SK-N-SH (cell line): ENCODE measurements at regions not wholly inside any gene's neighbourhood (a gene's known extent, or its start where the extent isn't known, plus 50 kb on each side); places are given as distances from the start of the nearest gene placed in this dataset.

ENCODE experiments used
- CHD2 ChIP-seq: fragments of 150-350 bp; IDR thresholded peaks from 2 replicates; pipeline ENCODE4 v1.6.1; 2018; ENCODE audit warnings: low read length; ENCODE audit not compliant: partially characterized antibody
- EP300 ChIP-seq, 2 experiments: IDR thresholded peaks; 2 replicates each; pipeline versions ENCODE4 v1.4.0 to v1.6.1; 2012; ENCODE audit warnings: borderline replicate concordance in 1 of 2, low read depth in 1 of 2, low read length in 1 of 2
- NFIC ChIP-seq: IDR thresholded peaks from 2 replicates; pipeline ENCODE4 v1.4.0; 2012; ENCODE audit warnings: borderline replicate concordance
- POLR2AphosphoS5 ChIP-seq: IDR thresholded peaks from 2 replicates; pipeline ENCODE4 v1.6.1; 2012; ENCODE audit warnings: low read depth, low read length
- SMC3 ChIP-seq: IDR thresholded peaks from 2 replicates; pipeline ENCODE4 v1.6.1; 2012; ENCODE audit warnings: low read depth, low read length, improper control_type of control experiment
- TAF1 ChIP-seq: IDR thresholded peaks from 2 replicates; pipeline ENCODE4 v1.6.1; 2012; ENCODE audit warnings: low read depth, mild to moderate bottlenecking, low read length, moderate library complexity, borderline replicate concordance
- TCF12 ChIP-seq: IDR thresholded peaks from 2 replicates; pipeline ENCODE4 v1.4.0; 2012
- TF ChIP-seq, protein P1 (sequence below): IDR thresholded peaks from 2 replicates; pipeline ENCODE4 v1.6.1; 2012; ENCODE audit warnings: mild to moderate bottlenecking, low read depth, low read length, moderate library complexity
- TF ChIP-seq, protein P2 (sequence below): fragments of 200-600 bp; sonication (generic); IDR thresholded peaks from 2 replicates; pipeline ENCODE4 v1.6.1; 2017; ENCODE audit warnings: antibody characterized with exemption, mild to moderate bottlenecking, moderate library complexity
- TF ChIP-seq, protein P3 (sequence below): fragments of 150-350 bp; IDR thresholded peaks from 2 replicates; pipeline ENCODE4 v1.6.1; 2016; ENCODE audit warnings: mild to moderate bottlenecking, low read depth, low read length
- TF ChIP-seq, protein P4 (sequence below): fragments of 150-350 bp; IDR thresholded peaks from 2 replicates; pipeline ENCODE4 v1.6.1; 2017; ENCODE audit warnings: antibody characterized with exemption, low read length, low read depth, borderline replicate concordance
- TF ChIP-seq, protein P5 (sequence below): IDR thresholded peaks from 2 replicates; pipeline ENCODE4 v1.4.0; 2012; ENCODE audit warnings: low read depth, borderline replicate concordance

DNA sequence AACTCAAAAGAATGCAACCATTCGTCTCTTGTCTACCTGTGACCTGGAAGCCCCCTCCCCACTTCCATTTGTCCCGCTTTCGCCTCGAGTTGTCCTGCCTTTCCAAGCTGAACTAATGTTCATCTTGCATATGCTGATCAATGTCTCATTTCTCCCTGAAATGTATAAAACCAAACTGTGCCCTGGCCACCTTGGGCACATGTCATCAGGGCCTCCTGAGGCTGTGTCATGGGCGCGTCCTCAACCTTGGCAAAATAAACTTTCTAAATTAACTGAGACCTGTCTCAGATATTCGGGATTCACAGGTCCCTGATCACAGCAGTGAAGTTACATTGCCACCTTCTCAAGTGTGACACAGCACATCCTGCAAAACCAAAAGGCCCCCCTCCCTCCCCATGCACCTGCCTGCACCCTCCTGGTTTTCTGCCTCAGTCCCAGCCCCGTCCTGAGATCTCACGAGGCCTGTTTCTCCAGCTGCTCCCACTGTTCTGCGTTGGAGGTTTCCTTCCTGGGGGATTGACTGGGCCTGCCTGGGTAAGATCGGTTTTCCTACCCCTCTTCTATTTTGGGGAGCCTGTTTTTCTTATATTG is 1328.7 kb downstream of the TBC1D22A start:
- TF ChIP-seq, protein P1, sequence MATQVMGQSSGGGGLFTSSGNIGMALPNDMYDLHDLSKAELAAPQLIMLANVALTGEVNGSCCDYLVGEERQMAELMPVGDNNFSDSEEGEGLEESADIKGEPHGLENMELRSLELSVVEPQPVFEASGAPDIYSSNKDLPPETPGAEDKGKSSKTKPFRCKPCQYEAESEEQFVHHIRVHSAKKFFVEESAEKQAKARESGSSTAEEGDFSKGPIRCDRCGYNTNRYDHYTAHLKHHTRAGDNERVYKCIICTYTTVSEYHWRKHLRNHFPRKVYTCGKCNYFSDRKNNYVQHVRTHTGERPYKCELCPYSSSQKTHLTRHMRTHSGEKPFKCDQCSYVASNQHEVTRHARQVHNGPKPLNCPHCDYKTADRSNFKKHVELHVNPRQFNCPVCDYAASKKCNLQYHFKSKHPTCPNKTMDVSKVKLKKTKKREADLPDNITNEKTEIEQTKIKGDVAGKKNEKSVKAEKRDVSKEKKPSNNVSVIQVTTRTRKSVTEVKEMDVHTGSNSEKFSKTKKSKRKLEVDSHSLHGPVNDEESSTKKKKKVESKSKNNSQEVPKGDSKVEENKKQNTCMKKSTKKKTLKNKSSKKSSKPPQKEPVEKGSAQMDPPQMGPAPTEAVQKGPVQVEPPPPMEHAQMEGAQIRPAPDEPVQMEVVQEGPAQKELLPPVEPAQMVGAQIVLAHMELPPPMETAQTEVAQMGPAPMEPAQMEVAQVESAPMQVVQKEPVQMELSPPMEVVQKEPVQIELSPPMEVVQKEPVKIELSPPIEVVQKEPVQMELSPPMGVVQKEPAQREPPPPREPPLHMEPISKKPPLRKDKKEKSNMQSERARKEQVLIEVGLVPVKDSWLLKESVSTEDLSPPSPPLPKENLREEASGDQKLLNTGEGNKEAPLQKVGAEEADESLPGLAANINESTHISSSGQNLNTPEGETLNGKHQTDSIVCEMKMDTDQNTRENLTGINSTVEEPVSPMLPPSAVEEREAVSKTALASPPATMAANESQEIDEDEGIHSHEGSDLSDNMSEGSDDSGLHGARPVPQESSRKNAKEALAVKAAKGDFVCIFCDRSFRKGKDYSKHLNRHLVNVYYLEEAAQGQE, result no peak
- TF ChIP-seq CHD2 (no peak), TAF1 (no peak), SMC3 (no peak), NFIC (no peak), POLR2AphosphoS5 (no peak), TCF12 (no peak), EP300 (IDR thresholded peaks at IDR 0.05; ENCODE audit: borderline replicate concordance in 1 of 2, low read depth in 1 of 2, low read length in 1 of 2) (no peak)
- TF ChIP-seq, protein P2, sequence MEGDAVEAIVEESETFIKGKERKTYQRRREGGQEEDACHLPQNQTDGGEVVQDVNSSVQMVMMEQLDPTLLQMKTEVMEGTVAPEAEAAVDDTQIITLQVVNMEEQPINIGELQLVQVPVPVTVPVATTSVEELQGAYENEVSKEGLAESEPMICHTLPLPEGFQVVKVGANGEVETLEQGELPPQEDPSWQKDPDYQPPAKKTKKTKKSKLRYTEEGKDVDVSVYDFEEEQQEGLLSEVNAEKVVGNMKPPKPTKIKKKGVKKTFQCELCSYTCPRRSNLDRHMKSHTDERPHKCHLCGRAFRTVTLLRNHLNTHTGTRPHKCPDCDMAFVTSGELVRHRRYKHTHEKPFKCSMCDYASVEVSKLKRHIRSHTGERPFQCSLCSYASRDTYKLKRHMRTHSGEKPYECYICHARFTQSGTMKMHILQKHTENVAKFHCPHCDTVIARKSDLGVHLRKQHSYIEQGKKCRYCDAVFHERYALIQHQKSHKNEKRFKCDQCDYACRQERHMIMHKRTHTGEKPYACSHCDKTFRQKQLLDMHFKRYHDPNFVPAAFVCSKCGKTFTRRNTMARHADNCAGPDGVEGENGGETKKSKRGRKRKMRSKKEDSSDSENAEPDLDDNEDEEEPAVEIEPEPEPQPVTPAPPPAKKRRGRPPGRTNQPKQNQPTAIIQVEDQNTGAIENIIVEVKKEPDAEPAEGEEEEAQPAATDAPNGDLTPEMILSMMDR, result no peak
- TF ChIP-seq, protein P3, sequence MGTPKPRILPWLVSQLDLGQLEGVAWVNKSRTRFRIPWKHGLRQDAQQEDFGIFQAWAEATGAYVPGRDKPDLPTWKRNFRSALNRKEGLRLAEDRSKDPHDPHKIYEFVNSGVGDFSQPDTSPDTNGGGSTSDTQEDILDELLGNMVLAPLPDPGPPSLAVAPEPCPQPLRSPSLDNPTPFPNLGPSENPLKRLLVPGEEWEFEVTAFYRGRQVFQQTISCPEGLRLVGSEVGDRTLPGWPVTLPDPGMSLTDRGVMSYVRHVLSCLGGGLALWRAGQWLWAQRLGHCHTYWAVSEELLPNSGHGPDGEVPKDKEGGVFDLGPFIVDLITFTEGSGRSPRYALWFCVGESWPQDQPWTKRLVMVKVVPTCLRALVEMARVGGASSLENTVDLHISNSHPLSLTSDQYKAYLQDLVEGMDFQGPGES, result no peak
- TF ChIP-seq, protein P4, sequence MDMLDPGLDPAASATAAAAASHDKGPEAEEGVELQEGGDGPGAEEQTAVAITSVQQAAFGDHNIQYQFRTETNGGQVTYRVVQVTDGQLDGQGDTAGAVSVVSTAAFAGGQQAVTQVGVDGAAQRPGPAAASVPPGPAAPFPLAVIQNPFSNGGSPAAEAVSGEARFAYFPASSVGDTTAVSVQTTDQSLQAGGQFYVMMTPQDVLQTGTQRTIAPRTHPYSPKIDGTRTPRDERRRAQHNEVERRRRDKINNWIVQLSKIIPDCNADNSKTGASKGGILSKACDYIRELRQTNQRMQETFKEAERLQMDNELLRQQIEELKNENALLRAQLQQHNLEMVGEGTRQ, result no peak
- TF ChIP-seq, protein P5, sequence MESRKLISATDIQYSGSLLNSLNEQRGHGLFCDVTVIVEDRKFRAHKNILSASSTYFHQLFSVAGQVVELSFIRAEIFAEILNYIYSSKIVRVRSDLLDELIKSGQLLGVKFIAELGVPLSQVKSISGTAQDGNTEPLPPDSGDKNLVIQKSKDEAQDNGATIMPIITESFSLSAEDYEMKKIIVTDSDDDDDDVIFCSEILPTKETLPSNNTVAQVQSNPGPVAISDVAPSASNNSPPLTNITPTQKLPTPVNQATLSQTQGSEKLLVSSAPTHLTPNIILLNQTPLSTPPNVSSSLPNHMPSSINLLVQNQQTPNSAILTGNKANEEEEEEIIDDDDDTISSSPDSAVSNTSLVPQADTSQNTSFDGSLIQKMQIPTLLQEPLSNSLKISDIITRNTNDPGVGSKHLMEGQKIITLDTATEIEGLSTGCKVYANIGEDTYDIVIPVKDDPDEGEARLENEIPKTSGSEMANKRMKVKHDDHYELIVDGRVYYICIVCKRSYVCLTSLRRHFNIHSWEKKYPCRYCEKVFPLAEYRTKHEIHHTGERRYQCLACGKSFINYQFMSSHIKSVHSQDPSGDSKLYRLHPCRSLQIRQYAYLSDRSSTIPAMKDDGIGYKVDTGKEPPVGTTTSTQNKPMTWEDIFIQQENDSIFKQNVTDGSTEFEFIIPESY, result no peak
